A673 (cell line): ENCODE measurements at regions not wholly inside any gene's neighbourhood (a gene's known extent, or its start where the extent isn't known, plus 50 kb on each side); places are given as distances from the start of the nearest gene placed in this dataset.

Source experiments
- EZH2 ChIP-seq: fragments of 200-600 bp; sonication (generic); IDR thresholded peaks from 2 replicates; pipeline ENCODE4 v1.6.1; 2017; ENCODE audit warnings: borderline replicate concordance, low read depth, mild to moderate bottlenecking, mixed read lengths, antibody characterized with exemption, low read length; ENCODE audit not compliant: poor library complexity, severe bottlenecking
- TF ChIP-seq, protein P1 (sequence below): fragments of 300-800, 200-600 bp; sonication (generic); conservative IDR thresholded peaks from 2 replicates; pipeline ENCODE4 v1.5.1; 2017; ENCODE audit warnings: low read depth, mild to moderate bottlenecking, antibody characterized with exemption, low read length, moderate library complexity, mixed read lengths

DNA sequence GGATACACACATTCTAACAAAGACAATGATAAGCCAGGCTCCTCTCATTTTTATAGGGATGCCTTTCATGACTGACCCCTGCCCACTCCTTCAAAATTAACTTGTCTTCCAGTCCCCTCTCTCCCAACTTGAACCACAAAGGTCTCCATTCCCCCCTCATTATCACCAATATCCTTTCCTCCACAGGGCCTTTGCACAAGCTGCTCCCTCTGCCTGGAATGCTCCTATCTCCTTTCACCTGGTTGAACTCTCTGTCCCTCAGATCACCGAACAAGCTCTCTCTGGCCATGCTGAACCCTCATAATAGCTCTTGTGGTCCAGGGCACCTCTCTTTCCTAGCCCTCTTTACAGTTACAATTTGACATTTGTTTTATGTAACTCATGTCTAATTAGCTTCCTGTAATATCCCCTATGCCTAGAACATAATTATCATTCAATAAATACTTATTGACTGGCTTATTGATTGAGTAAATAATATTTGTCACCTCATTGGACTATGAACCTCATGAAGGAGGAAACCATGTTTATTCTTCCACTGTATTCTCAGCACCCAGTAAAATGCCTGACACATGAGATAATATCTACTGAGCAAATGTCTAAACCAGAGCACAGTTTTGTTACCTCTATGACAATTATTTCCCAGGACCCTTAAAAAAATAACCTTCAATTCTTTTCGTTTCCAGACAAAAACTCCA, 266.3 kb upstream of the RASGEF1B start:
- TF ChIP-seq, protein P1, sequence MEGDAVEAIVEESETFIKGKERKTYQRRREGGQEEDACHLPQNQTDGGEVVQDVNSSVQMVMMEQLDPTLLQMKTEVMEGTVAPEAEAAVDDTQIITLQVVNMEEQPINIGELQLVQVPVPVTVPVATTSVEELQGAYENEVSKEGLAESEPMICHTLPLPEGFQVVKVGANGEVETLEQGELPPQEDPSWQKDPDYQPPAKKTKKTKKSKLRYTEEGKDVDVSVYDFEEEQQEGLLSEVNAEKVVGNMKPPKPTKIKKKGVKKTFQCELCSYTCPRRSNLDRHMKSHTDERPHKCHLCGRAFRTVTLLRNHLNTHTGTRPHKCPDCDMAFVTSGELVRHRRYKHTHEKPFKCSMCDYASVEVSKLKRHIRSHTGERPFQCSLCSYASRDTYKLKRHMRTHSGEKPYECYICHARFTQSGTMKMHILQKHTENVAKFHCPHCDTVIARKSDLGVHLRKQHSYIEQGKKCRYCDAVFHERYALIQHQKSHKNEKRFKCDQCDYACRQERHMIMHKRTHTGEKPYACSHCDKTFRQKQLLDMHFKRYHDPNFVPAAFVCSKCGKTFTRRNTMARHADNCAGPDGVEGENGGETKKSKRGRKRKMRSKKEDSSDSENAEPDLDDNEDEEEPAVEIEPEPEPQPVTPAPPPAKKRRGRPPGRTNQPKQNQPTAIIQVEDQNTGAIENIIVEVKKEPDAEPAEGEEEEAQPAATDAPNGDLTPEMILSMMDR: no peak
- no peak for TF ChIP-seq EZH2
